ENCODE measurements at regions not wholly inside any gene's neighbourhood (a gene's known extent, or its start where the extent isn't known, plus 50 kb on each side); places are given as distances from the start of the nearest gene placed in this dataset.

GRCh38 chr7:142592664-142593063 lies 156.6 kb upstream of the PRSS1 start:
- Histone ChIP-seq H3K9me3 (no peaks in the 10 kb centered on the region), H3K36me3 (no peaks in the 10 kb centered on the region), H3K27me3 (no peaks in the 10 kb centered on the region), H3K4me3 (ENCODE audit: low read depth in 1 of 2, low read length in 1 of 2) (no peak overlapping the region), H3K27ac (no peak overlapping the region), H3K4me1 (ENCODE audit: control insufficient read depth in 1 of 2, insufficient read depth in 1 of 2, low read depth in 1 of 2, low read length in 1 of 2) (no peaks in the 10 kb centered on the region)
- TF ChIP-seq, protein P1, sequence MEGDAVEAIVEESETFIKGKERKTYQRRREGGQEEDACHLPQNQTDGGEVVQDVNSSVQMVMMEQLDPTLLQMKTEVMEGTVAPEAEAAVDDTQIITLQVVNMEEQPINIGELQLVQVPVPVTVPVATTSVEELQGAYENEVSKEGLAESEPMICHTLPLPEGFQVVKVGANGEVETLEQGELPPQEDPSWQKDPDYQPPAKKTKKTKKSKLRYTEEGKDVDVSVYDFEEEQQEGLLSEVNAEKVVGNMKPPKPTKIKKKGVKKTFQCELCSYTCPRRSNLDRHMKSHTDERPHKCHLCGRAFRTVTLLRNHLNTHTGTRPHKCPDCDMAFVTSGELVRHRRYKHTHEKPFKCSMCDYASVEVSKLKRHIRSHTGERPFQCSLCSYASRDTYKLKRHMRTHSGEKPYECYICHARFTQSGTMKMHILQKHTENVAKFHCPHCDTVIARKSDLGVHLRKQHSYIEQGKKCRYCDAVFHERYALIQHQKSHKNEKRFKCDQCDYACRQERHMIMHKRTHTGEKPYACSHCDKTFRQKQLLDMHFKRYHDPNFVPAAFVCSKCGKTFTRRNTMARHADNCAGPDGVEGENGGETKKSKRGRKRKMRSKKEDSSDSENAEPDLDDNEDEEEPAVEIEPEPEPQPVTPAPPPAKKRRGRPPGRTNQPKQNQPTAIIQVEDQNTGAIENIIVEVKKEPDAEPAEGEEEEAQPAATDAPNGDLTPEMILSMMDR (IDR thresholded peaks at IDR 0.05): no peak

DNA sequence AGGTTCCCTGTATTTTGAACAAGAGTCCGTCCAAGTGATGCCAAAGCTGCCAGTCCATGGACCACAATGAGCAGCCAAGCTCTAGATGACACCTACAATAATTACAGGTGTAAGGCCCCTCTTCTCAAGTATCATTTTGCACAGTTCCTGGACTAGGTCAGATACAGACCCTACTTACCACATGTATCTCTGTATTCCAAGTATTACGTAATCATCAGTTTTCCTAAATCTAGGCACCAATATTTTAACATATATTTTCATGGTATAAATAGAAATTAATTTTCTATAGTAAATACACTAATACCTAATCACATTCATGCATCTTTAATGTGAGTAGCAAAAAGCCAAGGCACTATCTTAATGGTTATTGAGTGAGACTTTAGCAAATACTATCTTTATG lies 157.0 kb upstream of the PRSS1 start:
- Histone ChIP-seq H3K4me3 (ENCODE audit: low read depth in 1 of 2, low read length in 1 of 2) (no peak overlapping the region), H3K36me3 (no peaks in the 10 kb centered on the region)
- TF ChIP-seq, protein P1 (IDR thresholded peaks at IDR 0.05): no peak

DNA sequence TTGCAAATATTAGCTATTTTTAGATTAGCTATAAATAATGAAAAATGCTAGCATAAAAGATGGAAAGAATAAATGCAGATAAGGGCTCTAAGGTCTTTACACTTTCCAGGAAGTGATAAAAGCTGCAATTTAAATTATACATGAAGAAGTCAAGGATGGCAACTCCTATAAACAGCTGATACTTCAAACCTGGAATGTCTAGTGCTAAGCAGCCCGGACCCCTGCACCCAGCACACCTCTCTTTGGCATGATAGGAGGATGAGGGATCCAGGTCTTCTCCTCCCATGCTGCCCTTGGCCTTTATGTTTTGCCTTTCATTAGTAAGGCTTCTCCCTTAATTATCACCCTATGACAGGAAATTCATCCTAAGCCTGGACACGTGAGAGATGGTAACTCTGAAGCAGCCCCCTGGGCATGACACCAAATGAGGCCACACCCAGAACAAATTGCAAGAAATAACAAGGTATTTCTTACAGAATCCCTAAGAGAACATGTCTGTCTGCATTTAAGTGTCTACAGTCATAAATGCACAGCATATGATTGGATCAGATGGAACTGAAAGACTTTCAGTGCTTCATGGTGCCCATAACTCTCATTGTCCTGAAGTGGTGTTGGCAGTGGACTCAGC lies 158.3 kb upstream of the PRSS1 start:
- Histone ChIP-seq H3K27ac (no peak overlapping the region), H3K36me3 (no peaks in the 10 kb centered on the region), H3K4me1 (ENCODE audit: control insufficient read depth in 1 of 2, insufficient read depth in 1 of 2, low read depth in 1 of 2, low read length in 1 of 2) (no peaks in the 10 kb centered on the region), H3K4me3 (ENCODE audit: low read depth in 1 of 2, low read length in 1 of 2) (no peak overlapping the region), H3K9me3 (no peaks in the 10 kb centered on the region), H3K27me3 (no peaks in the 10 kb centered on the region)
- TF ChIP-seq, protein P1 (IDR thresholded peaks at IDR 0.05): no peak

More for the DNA sequence above, 157.0 kb upstream of the PRSS1 start:
- no peaks in the 10 kb centered on the region for H3K4me1 ChIP-seq (ENCODE audit: control insufficient read depth in 1 of 2, insufficient read depth in 1 of 2, low read depth in 1 of 2, low read length in 1 of 2)
- H3K27me3 ChIP-seq: no peaks in the 10 kb centered on the region
- H3K9me3 ChIP-seq: no peaks in the 10 kb centered on the region
- no peak overlapping the region for H3K27ac ChIP-seq

GRCh38 chr7:142590077-142590476 lies 159.2 kb upstream of the PRSS1 start:
- Histone ChIP-seq H3K9me3 (no peaks in the 10 kb centered on the region), H3K4me3 (ENCODE audit: low read depth in 1 of 2, low read length in 1 of 2) (no peak overlapping the region), H3K27me3 (no peaks in the 10 kb centered on the region), H3K4me1 (ENCODE audit: control insufficient read depth in 1 of 2, insufficient read depth in 1 of 2, low read depth in 1 of 2, low read length in 1 of 2) (no peaks in the 10 kb centered on the region), H3K36me3 (no peaks in the 10 kb centered on the region), H3K27ac (no peak overlapping the region)
- TF ChIP-seq, protein P1 (IDR thresholded peaks at IDR 0.05): no peak

DNA sequence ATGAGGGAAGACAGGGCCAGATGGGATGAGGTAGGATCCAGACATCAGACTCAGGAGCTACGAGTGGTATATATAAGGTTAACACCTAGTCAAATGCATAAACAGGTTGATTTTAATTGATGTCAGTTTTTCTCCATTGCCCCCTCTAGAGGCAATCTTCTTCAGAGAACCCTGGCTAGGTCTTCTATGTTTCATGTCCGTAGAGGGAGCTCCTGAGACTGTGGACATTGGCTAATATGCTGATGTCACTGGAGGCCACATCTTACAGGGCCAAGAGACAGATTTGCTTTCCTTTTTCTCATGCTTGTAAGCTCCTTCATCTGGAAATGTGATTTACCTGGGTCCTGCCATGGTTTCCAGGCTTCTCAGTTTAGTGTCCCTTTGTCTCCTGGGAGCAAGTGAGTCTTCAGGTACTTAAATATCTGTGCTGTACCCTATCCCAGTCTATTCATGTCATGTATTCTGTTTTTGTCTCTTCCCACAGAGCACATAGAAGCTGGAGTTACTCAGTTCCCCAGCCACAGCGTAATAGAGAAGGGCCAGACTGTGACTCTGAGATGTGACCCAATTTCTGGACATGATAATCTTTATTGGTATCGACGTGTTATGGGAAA lies 161.6 kb upstream of the PRSS1 start:
- H3K27ac ChIP-seq: no peak overlapping the region
- no peaks in the 10 kb centered on the region for H3K36me3 ChIP-seq
- TF ChIP-seq, protein P1 (IDR thresholded peaks at IDR 0.05): no peak
- H3K4me1 ChIP-seq (ENCODE audit: control insufficient read depth in 1 of 2, insufficient read depth in 1 of 2, low read depth in 1 of 2, low read length in 1 of 2): no peaks in the 10 kb centered on the region
- no peak overlapping the region for H3K4me3 ChIP-seq (ENCODE audit: low read depth in 1 of 2, low read length in 1 of 2)
- no peaks in the 10 kb centered on the region for H3K27me3 ChIP-seq
- no peaks in the 10 kb centered on the region for H3K9me3 ChIP-seq

Data from neutrophil (primary cell).